HEK293 (cell line): ENCODE measurements at regions not wholly inside any gene's neighbourhood (a gene's known extent, or its start where the extent isn't known, plus 50 kb on each side); places are given as distances from the start of the nearest gene placed in this dataset.

Experiments used
- CTCF ChIP-seq: fragments of 450-650 bp; formaldehyde crosslinking; IDR thresholded peaks from 2 replicates; pipeline ENCODE4 v1.5.1; 2016; ENCODE audit warnings: missing biosample characterization, missing genetic modification characterization
- HIC1 ChIP-seq: fragments of 450-650 bp; formaldehyde crosslinking; IDR thresholded peaks from 2 replicates; pipeline ENCODE4 v1.5.1; 2016; ENCODE audit warnings: missing biosample characterization, missing genetic modification characterization
- KLF7 ChIP-seq: fragments of 450-650 bp; formaldehyde crosslinking; IDR thresholded peaks from 2 replicates; pipeline ENCODE4 v1.5.1; 2016; ENCODE audit warnings: missing biosample characterization, missing genetic modification characterization, borderline replicate concordance
- PRDM6 ChIP-seq: fragments of 450-650 bp; formaldehyde crosslinking; IDR thresholded peaks from 2 replicates; pipeline ENCODE4 v1.5.1; 2017; ENCODE audit warnings: missing biosample characterization, missing genetic modification characterization
- ZNF175 ChIP-seq: fragments of 450-650 bp; formaldehyde crosslinking; IDR thresholded peaks from 2 replicates; pipeline ENCODE4 v1.5.1; 2016; ENCODE audit warnings: missing biosample characterization, missing genetic modification characterization
- ZNF274 ChIP-seq, 2 experiments: fragments of 200-500 bp in 1 of 2; fragments of 450-650 bp in 1 of 2; sonication (Bioruptor generic) in 1 of 2; formaldehyde crosslinking in 1 of 2; IDR thresholded peaks; 2 replicates each; pipeline versions ENCODE4 v1.5.1 to v1.6.1; 2014 to 2016; ENCODE audit warnings: borderline replicate concordance in 1 of 2, inconsistent platforms in 1 of 2, low read length in 1 of 2, missing biosample characterization in 1 of 2, missing genetic modification characterization in 1 of 2
- ZNF37A ChIP-seq: fragments of 450-650 bp; IDR thresholded peaks from 2 replicates; pipeline ENCODE4 v1.5.1; 2018; ENCODE audit warnings: missing biosample characterization, missing genetic modification characterization
- ZNF558 ChIP-seq: fragments of 450-650 bp; formaldehyde crosslinking; IDR thresholded peaks from 2 replicates; pipeline ENCODE4 v1.5.1; 2016; ENCODE audit warnings: missing biosample characterization, missing genetic modification characterization
- TF ChIP-seq, protein P1 (sequence below): fragments of 450-650 bp; formaldehyde crosslinking; IDR thresholded peaks from 2 replicates; pipeline ENCODE4 v1.5.1; 2017; ENCODE audit warnings: missing biosample characterization, missing genetic modification characterization

- TF ChIP-seq, protein P1, sequence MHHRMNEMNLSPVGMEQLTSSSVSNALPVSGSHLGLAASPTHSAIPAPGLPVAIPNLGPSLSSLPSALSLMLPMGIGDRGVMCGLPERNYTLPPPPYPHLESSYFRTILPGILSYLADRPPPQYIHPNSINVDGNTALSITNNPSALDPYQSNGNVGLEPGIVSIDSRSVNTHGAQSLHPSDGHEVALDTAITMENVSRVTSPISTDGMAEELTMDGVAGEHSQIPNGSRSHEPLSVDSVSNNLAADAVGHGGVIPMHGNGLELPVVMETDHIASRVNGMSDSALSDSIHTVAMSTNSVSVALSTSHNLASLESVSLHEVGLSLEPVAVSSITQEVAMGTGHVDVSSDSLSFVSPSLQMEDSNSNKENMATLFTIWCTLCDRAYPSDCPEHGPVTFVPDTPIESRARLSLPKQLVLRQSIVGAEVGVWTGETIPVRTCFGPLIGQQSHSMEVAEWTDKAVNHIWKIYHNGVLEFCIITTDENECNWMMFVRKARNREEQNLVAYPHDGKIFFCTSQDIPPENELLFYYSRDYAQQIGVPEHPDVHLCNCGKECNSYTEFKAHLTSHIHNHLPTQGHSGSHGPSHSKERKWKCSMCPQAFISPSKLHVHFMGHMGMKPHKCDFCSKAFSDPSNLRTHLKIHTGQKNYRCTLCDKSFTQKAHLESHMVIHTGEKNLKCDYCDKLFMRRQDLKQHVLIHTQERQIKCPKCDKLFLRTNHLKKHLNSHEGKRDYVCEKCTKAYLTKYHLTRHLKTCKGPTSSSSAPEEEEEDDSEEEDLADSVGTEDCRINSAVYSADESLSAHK (tag by site-specific recombination): no peak
- TF ChIP-seq CTCF (tag by site-specific recombination): no peak
- no peak for TF ChIP-seq PRDM6 (tag by site-specific recombination)
- no peak for TF ChIP-seq ZNF175 (tag by site-specific recombination)
- no peak for TF ChIP-seq KLF7 (tag by site-specific recombination)
- no peak for TF ChIP-seq ZNF274 (IDR thresholded peaks at IDR 0.05; ENCODE audit: low read length)
- TF ChIP-seq ZNF274 (tag by site-specific recombination; IDR thresholded peaks at IDR 0.05; ENCODE audit: borderline replicate concordance): no peak
- TF ChIP-seq ZNF558 (tag by site-specific recombination): no peak
- no peak for TF ChIP-seq ZNF37A
- no peak for TF ChIP-seq HIC1 (tag by site-specific recombination)
Measured at GRCh38 chr2:75317316-75317715, 118.0 kb upstream of the TACR1 start.
